ENCODE measurements at regions not wholly inside any gene's neighbourhood (a gene's known extent, or its start where the extent isn't known, plus 50 kb on each side); places are given as distances from the start of the nearest gene placed in this dataset.
"Not testable (repeated sequence)": the region's sequence is repeated elsewhere in the genome, so short reads cannot be mapped to it uniquely, and the experiment has no call there.

DNA sequence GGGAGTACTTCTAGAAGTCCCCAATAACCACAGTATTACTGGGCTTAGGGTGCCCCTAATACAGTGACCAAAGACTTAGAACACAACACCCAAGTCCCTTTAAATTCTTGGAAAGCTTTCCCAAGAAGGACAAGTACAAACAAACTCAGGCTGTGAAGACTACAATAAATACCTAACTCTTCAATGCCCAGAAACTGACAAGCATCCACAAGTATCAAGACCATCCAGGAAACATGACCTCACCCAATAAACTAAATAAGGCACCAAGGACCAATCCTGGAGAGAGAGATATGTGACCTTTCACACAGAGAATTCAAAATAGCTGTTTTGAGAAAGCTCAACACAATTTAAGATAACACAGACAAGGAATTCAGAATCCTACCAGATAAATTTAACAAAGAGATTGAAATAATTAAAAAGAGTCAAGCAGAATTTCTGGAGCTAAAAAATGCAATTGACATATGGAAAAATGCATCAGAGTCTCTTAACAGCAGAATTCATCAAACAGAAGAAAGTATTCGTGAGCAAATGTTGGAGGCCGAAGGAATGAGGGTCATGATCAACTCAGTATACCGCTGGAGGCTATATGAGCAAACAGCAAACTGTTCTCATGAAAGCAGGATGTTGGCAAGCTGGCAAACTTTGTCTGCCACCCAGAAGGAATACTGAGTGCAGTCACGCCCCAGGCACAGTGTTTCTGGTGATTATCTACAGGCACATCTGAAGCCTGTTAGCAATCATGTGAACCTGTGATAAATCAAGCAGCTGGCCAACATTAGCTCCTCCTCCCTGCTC is 87.0 kb upstream of the NECTIN3 start:
- no peak for DNase-seq

DNA sequence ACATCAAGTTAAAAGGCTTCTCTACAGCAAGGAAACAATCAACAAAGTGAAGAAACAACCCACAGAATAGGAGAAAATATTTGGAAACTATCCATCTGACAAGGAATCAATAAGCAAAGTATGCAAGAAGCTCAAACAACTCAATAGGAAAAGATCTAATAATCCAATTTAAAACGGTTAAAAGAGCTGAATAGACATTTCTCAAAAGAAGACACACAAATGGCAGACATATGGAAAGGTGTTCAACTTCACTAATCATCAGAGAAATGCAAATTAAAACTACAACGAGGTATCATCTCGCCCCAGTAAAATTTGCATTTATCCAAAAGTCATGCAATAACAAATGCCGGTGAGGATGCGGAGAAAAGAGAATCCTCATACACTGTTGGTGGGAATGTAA is 82.2 kb upstream of the NECTIN3 start:
- DNase-seq: no peak

DNA sequence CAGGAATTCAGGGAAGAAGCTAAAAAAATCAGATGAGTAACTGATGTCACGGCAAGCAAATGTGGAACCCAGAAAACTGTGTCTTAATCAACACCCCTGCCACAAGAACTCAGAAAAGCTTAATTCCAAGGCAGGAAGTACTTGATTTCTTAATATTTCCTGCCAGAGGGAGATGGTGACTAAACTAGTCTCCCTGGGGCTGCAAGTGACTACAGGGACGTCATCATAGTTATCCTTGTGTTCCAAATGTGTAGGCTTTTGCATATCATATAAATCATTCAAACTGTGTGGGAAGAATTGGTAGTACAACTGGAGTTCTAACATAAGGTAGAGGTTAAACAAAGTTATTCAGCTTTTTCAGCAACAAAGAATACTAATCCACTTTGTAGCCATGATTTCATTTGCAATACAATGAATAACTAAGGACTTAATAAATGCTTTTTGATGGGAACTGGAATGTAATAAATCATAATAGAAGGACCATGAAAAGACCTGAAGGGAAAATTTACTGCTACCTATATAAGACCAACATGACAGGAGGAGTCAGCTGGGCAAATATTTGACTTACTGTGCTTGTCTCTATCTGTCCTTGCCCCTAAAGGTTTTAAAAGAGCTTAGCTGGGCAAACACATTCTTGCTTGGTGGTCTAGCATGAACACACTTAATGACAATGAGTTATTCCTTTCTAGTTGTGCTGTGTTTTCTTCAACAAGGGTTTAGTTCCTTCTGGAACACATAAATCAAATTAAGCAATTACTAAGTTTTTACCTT is 76.0 kb upstream of the NECTIN3 start:
- no peak for DNase-seq

DNA sequence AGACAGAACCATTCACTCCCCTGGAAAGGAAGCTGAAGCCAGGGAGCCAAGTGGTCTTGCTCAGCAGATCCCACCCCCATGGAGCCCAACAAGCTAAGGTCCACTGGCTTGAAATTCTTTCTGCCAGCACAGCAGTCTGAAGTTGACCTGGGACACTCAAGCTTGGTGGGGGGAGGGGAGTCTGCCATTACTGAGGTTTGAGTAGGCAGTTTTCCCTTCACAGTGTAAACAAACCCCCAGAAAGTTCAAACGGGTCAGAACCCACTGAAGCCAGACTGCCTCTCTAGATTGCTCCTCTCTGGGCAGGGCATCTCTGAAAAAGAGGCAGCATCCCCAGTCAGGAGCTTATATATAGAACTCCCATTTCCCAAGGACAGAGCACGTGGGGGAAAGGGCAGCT is 72.8 kb upstream of the NECTIN3 start:
- DNase-seq: not testable (repeated sequence)

DNA sequence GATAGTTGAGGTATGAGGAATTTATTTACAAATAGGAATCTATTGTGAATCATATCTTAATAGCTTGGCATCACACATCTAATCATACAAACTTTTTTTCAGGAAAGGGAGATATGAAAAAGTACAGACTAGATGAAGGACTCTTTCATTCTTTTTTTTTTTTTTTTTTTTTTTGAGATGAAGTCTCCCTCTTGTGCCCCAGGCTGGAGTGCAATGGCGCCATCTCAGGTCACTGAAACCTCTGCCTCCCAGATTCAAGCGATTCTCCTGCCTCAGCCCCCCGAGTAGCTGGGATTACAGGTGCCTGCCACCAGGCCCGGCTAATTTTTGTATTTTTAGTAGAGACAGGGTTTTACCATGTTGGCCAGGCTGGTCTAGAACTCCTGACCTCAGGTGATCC is 65.1 kb upstream of the NECTIN3 start:
- not testable (repeated sequence) for DNase-seq

DNA sequence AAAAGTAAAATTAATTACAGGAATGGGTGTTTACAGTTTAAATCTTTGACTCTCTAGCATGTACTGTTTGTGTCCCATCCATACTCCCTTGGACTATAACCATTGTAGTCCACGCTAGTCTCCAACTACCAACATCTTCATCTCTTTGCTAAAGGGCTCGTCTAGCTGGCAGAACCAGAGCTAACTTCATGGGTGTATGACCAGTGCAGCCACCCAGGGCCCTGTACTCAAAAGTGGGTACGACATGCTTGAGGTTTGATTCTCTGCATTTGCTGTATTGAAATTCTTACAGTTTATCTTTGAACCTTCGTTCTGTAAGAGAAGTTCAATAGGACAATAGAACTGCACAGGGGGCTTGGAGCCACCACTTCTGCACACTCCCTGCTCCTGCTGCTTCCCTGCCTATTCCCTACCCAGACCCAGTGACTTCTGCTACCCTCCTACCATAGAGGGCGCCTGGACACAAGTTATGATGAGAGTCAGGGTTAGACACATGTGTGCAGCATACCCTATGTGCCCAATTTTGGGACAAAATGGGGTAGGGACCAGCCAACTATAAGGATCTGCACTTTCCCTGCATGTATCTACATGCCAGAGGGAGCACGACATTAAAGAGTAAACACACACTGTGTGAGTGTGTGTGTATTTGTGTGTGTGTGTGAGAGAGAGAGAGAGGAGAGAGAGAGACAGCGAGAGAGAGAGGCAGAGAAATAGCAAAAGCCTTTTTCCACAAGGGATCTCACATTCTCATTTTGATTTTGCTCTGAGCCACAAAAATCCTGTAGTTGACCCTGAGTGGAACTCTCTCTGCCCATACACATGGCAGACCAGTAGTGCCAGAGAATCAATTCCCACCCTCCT is 59.0 kb upstream of the NECTIN3 start:
- no peak for DNase-seq
